HG02938 (cell line): ENCODE measurements at regions not wholly inside any gene's neighbourhood (a gene's known extent, or its start where the extent isn't known, plus 50 kb on each side); places are given as distances from the start of the nearest gene placed in this dataset.

Experiments used
- ATAC-seq: cut with Tn5 transposase; IDR thresholded peaks from one replicate; pipeline ENCODE4 v1.9.1; 2021; ENCODE audit warnings: mild to moderate bottlenecking, moderate library complexity; ENCODE audit not compliant: unreplicated experiment

- ATAC-seq = no peak
These were observed 221.9 kb downstream of the LRRN1 start for GRCh38 chr3:4021162-4021561.

- ATAC-seq = no peak
These were observed 229.9 kb downstream of the LRRN1 start for GRCh38 chr3:4029135-4029534.

GRCh38 chr3:4030624-4031023, 231.4 kb downstream of the LRRN1 start:
- no peak for ATAC-seq

- no peak for ATAC-seq
These were observed 234.1 kb downstream of the LRRN1 start for GRCh38 chr3:4033296-4033695.

- no peak for ATAC-seq
These were observed 236.8 kb downstream of the LRRN1 start for GRCh38 chr3:4036046-4036445.

GRCh38 chr3:4038351-4038750, 239.1 kb downstream of the LRRN1 start:
- ATAC-seq = no peak

GRCh38 chr3:4042070-4042469, 242.8 kb downstream of the LRRN1 start:
- ATAC-seq = no peak

- no peak for ATAC-seq
These were observed 243.6 kb downstream of the LRRN1 start for GRCh38 chr3:4042869-4043268.

GRCh38 chr3:4043867-4044575, 244.8 kb downstream of the LRRN1 start:
- ATAC-seq = no peak

GRCh38 chr3:4044619-4045018, 245.4 kb downstream of the LRRN1 start:
- ATAC-seq = no peak

GRCh38 chr3:4045756-4046155, 246.5 kb downstream of the LRRN1 start:
- no peak for ATAC-seq

GRCh38 chr3:4047366-4047765, 248.1 kb downstream of the LRRN1 start:
- ATAC-seq = no peak

GRCh38 chr3:4052706-4053105, 250.5 kb upstream of the SETMAR start:
- ATAC-seq = no peak

GRCh38 chr3:4053975-4054374, 249.2 kb upstream of the SETMAR start:
- no peak for ATAC-seq

GRCh38 chr3:4060064-4060463, 243.1 kb upstream of the SETMAR start:
- ATAC-seq = no peak

- ATAC-seq = no peak
These were observed 242.6 kb upstream of the SETMAR start for GRCh38 chr3:4060603-4061002.

GRCh38 chr3:4061195-4061594, 242.0 kb upstream of the SETMAR start:
- ATAC-seq = no peak

GRCh38 chr3:4061783-4062360, 241.3 kb upstream of the SETMAR start:
- no peak for ATAC-seq

GRCh38 chr3:4062621-4063020, 240.5 kb upstream of the SETMAR start:
- ATAC-seq = no peak

- no peak for ATAC-seq
These were observed 239.1 kb upstream of the SETMAR start for GRCh38 chr3:4063916-4064574.

GRCh38 chr3:4065085-4065484, 238.1 kb upstream of the SETMAR start:
- ATAC-seq = peak; percentile 66

GRCh38 chr3:4065554-4065953, 237.6 kb upstream of the SETMAR start:
- no peak for ATAC-seq
